Smooth muscle cell (in vitro differentiated cells): ENCODE measurements at regions not wholly inside any gene's neighbourhood (a gene's known extent, or its start where the extent isn't known, plus 50 kb on each side); places are given as distances from the start of the nearest gene placed in this dataset.
A peak's percentile ranks its signal among the peaks of the same experiment; 100 is the strongest.

Experiments
- DNase-seq: peaks from one replicate; lab custom pipeline; 2025; ENCODE audit not compliant: unreplicated experiment; lab: John Stamatoyannopoulos, UW
- H2AFZ ChIP-seq: fragments of 200-600 bp; sonication (generic); 2 replicates; pipeline ENCODE4 v1.6.0; 2016; ENCODE audit warnings: antibody characterized with exemption, low read depth, mild to moderate bottlenecking
- H3F3A ChIP-seq: fragments of 200-600 bp; sonication (generic); 2 replicates; pipeline ENCODE4 v1.6.0; 2017; ENCODE audit warnings: antibody characterized with exemption, low read depth
- H3K27ac ChIP-seq: fragments of 200-600 bp; sonication (generic); 2 replicates; pipeline ENCODE4 v1.5.1; 2016; ENCODE audit warnings: low read depth, mild to moderate bottlenecking
- H3K27me3 ChIP-seq: fragments of 200-600 bp; sonication (generic); 2 replicates; pipeline ENCODE4 v1.6.1; 2016; ENCODE audit warnings: low read depth, mild to moderate bottlenecking
- H3K36me3 ChIP-seq: fragments of 200-600 bp; sonication (generic); 2 replicates; pipeline ENCODE4 v1.5.1; 2016; ENCODE audit warnings: low read depth
- H3K4me1 ChIP-seq: fragments of 200-600 bp; sonication (generic); 2 replicates; pipeline ENCODE4 v1.5.1; 2016; ENCODE audit warnings: low read depth
- H3K4me2 ChIP-seq: fragments of 200-600 bp; sonication (generic); 2 replicates; pipeline ENCODE4 v1.6.0; 2016; ENCODE audit warnings: mild to moderate bottlenecking
- H3K4me3 ChIP-seq: fragments of 200-600 bp; sonication (generic); 2 replicates; pipeline ENCODE4 v1.5.1; 2016; ENCODE audit warnings: mild to moderate bottlenecking
- H3K79me2 ChIP-seq: fragments of 200-600 bp; sonication (generic); 2 replicates; pipeline ENCODE4 v1.6.0; 2016; ENCODE audit warnings: low read depth, mild to moderate bottlenecking
- H3K9ac ChIP-seq: fragments of 200-600 bp; sonication (generic); 2 replicates; pipeline ENCODE4 v1.6.0; 2016; ENCODE audit warnings: low read depth
- H3K9me3 ChIP-seq: fragments of 200-600 bp; sonication (generic); replicated peaks from 2 replicates; pipeline ENCODE4 v1.5.1; 2016; ENCODE audit warnings: low read depth
- H4K20me1 ChIP-seq: fragments of 200-600 bp; sonication (generic); 2 replicates; pipeline ENCODE4 v1.6.0; 2016; ENCODE audit warnings: low read depth
- CTCF ChIP-seq: fragments of 200-600 bp; sonication (generic); IDR thresholded peaks from 2 replicates; pipeline ENCODE4 v1.5.1; 2017; ENCODE audit warnings: borderline replicate concordance, mild to moderate bottlenecking, antibody characterized with exemption; ENCODE audit not compliant: insufficient read depth, poor library complexity, severe bottlenecking
- WGBS: methylation state at CpG from one replicate; pipeline ENCODE4 v1.1.7; 2016; ENCODE audit warnings: low lambda C conversion rate; 5-methylcytosine and 5-hydroxymethylcytosine counted together

DNA sequence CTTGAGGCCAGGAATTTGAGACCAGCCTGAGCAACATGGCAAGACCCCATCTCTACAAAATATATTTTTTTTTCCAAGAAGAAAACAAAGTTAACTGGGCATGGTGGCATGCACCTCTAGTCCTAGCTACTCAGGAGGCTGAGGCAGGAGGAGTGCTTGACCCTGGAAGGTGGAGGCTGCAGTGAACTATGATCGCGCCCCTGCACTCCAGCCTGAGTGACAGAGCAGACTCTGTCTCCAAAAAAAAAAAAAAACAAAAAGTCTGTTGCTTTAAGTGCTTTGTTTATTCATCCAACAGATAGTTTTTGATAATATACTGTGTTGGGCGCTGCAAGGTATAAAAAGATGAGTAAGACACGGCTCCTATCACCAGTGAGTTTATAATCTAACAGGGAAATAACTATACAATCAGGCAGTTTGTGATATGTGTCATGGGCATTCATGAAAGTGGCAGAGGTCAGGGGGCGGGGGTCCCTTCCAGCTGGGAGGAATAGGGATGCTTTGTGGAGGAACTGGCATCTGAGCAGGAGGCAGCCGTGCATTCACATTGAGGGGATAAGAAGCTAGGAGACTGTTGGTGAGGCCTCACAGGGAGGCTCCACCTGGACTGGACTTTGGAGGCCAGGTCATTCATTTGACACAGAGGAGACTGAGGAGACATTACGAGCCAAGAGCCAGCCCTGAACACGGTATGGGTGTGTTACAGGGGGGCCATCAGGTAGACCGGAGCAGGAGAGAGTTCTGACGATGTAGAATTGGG is 67.3 kb upstream of the ERRFI1 start:
- H2AFZ ChIP-seq: no peak overlapping the region
- peaks cover 66% of the 10 kb centered on the region for H3F3A ChIP-seq
- WGBS: 93% methylated on average over 10 of the region's 10 CpGs
- H3K9ac ChIP-seq: no peak overlapping the region
- H3K4me3 ChIP-seq: no peak overlapping the region
- H3K4me1 ChIP-seq: peaks cover 40% of the 10 kb centered on the region
- H3K9me3 ChIP-seq: no peaks in the 10 kb centered on the region
- no peaks in the 10 kb centered on the region for H3K79me2 ChIP-seq
- H3K36me3 ChIP-seq: no peaks in the 10 kb centered on the region
- H3K27me3 ChIP-seq: no peaks in the 10 kb centered on the region
- no peaks in the 10 kb centered on the region for H4K20me1 ChIP-seq
- peak overlapping the region; percentile 100 for H3K27ac ChIP-seq
- no peak for TF ChIP-seq CTCF
- H3K4me2 ChIP-seq: peak overlapping the region; percentile 77
- no peak for DNase-seq

DNA sequence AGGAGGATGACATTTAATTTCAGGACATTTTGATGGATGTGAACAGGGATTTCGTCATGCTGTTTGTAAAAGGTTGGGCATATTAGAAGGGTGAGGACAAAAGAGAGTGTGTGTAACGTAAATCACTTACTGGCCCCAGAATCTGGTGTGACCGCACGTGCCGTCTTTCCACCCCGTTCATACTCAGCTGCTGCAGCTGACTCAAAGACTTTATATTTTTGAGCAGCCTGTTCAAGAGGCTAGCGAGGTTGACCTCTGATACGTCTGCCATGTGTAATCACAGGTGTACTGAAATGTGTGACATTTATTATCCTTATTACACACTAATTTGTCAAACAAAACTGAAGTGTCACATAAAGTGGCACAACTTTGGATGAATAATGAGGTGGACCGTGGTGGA is 66.5 kb upstream of the ERRFI1 start:
- Histone ChIP-seq H3F3A (peaks cover 59% of the 10 kb centered on the region), H3K4me2 (no peak overlapping the region), H3K27me3 (no peaks in the 10 kb centered on the region), H3K79me2 (no peaks in the 10 kb centered on the region), H3K27ac (peak overlapping the region; percentile 99), H3K36me3 (no peaks in the 10 kb centered on the region), H3K4me1 (peaks cover 33% of the 10 kb centered on the region), H2AFZ (no peak overlapping the region), H3K4me3 (no peak overlapping the region), H3K9me3 (no peaks in the 10 kb centered on the region), H4K20me1 (no peaks in the 10 kb centered on the region), H3K9ac (no peak overlapping the region)
- no peak for DNase-seq
- WGBS: 89% methylated on average over 9 of the region's 9 CpGs
- TF ChIP-seq CTCF: no peak

DNA sequence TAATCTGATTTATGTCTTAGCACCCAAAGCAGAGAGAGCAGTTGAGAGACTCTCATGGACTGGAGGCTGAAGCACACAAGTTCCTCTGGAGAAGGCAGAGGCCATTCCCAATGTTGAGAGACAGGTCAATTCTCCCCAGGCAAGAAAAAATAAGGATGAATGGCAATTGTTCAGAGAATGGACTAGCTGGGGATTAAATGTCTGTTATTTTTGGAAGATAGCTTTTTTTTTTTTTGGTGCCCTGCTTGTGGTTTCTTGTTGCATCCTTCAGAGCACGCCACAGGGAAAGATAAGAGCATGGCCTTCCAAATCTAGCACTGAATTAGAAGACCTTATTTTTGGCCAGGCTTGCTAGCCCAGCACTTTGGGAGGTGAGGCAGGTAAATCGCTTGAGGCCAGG is 65.6 kb upstream of the ERRFI1 start:
- Histone ChIP-seq H3K4me2 (peak overlapping the region; percentile 71), H4K20me1 (no peaks in the 10 kb centered on the region), H3K27ac (peak overlapping the region; percentile 99), H3F3A (peaks cover 54% of the 10 kb centered on the region), H3K36me3 (no peaks in the 10 kb centered on the region), H3K9me3 (no peaks in the 10 kb centered on the region), H3K79me2 (no peaks in the 10 kb centered on the region), H2AFZ (no peak overlapping the region), H3K9ac (no peak overlapping the region), H3K4me1 (peaks cover 23% of the 10 kb centered on the region), H3K4me3 (no peak overlapping the region), H3K27me3 (no peaks in the 10 kb centered on the region)
- TF ChIP-seq CTCF: no peak
- DNase-seq: no peak
- 63% methylated on average over 2 of the region's 2 CpGs for WGBS

GRCh38 chr1:8090241-8090702 is 64.2 kb upstream of the ERRFI1 start:
- peaks cover 10% of the 10 kb centered on the region for H3K4me1 ChIP-seq
- H3K36me3 ChIP-seq: no peaks in the 10 kb centered on the region
- H3K79me2 ChIP-seq: no peaks in the 10 kb centered on the region
- peaks cover 41% of the 10 kb centered on the region for H3F3A ChIP-seq
- H3K9me3 ChIP-seq: no peaks in the 10 kb centered on the region
- H3K27ac ChIP-seq: peak overlapping the region; percentile 99
- 2% methylated on average over 2 of the region's 2 CpGs for WGBS
- H3K27me3 ChIP-seq: no peaks in the 10 kb centered on the region
- H3K9ac ChIP-seq: peak overlapping the region; percentile 39
- no peak for DNase-seq
- no peak overlapping the region for H2AFZ ChIP-seq
- no peak overlapping the region for H3K4me3 ChIP-seq
- peak overlapping the region; percentile 71 for H3K4me2 ChIP-seq
- no peak for TF ChIP-seq CTCF
- no peaks in the 10 kb centered on the region for H4K20me1 ChIP-seq
